ENCODE measurements at regions not wholly inside any gene's neighbourhood (a gene's known extent, or its start where the extent isn't known, plus 50 kb on each side); places are given as distances from the start of the nearest gene placed in this dataset.

- Histone ChIP-seq H3K4me3 (ENCODE audit: low read depth, low read length, poor library complexity, severe bottlenecking) (no peak overlapping the region), H2AFZ (ENCODE audit: low read length) (no peak overlapping the region), H3K9me3 (ENCODE audit: low read length) (no peaks in the 10 kb centered on the region), H3K27ac (ENCODE audit: low read depth, low read length, poor library complexity, severe bottlenecking) (no peak overlapping the region), H3K36me3 (ENCODE audit: insufficient read depth, low read length) (no peaks in the 10 kb centered on the region), H4K20me1 (ENCODE audit: insufficient read depth, low read length) (no peaks in the 10 kb centered on the region), H3K4me2 (ENCODE audit: low read length) (no peak overlapping the region), H3K4me1 (ENCODE audit: insufficient read depth, low read length, poor library complexity, severe bottlenecking) (no peaks in the 10 kb centered on the region), H3K9me2 (ENCODE audit: insufficient read depth, low read length) (no peaks in the 10 kb centered on the region), H3K79me2 (ENCODE audit: insufficient read depth, low read depth, low read length) (no peaks in the 10 kb centered on the region)
- intact Hi-C loops (cut with micrococcal nuclease; ENCODE audit: unreplicated experiment) = no loop called here
- ChIA-PET CTCF (ENCODE audit: unreplicated experiment) (no interaction called here), POLR2A (no interaction called here)
- no peak for TF ChIP-seq EZH2phosphoT487 (IDR thresholded peaks at IDR 0.05; ENCODE audit: borderline replicate concordance, low read depth, low read length)
- TF ChIP-seq CTCF (conservative IDR thresholded peaks at IDR 0.05; ENCODE audit: low read length) = no peak
- no TSS peak for BruUV-seq (replicated peaks)
- DNase-seq (ENCODE audit: low spot score) = no peak
Measured at GRCh38 chr9:85215416-85215815, 526.3 kb downstream of the AGTPBP1 start.

GRCh38 chr9:85213650-85214607, 527.8 kb downstream of the AGTPBP1 start:
- ChIA-PET CTCF (ENCODE audit: unreplicated experiment) (no interaction called here), POLR2A (interaction anchor here (0.7 kb wide), 1 partner anchor 15 kb away, joined by 3 read pairs; no protein-coding TSS in a partner anchor)
- Histone ChIP-seq H3K4me3 (ENCODE audit: low read depth, low read length, poor library complexity, severe bottlenecking) (no peak overlapping the region), H3K79me2 (ENCODE audit: insufficient read depth, low read depth, low read length) (no peaks in the 10 kb centered on the region), H3K4me1 (ENCODE audit: insufficient read depth, low read length, poor library complexity, severe bottlenecking) (no peaks in the 10 kb centered on the region), H4K20me1 (ENCODE audit: insufficient read depth, low read length) (no peaks in the 10 kb centered on the region), H3K27ac (ENCODE audit: low read depth, low read length, poor library complexity, severe bottlenecking) (no peak overlapping the region), H3K36me3 (ENCODE audit: insufficient read depth, low read length) (no peaks in the 10 kb centered on the region), H3K9me2 (ENCODE audit: insufficient read depth, low read length) (no peaks in the 10 kb centered on the region), H3K9me3 (ENCODE audit: low read length) (no peaks in the 10 kb centered on the region), H2AFZ (ENCODE audit: low read length) (no peak overlapping the region), H3K4me2 (ENCODE audit: low read length) (no peak overlapping the region)
- no TSS peak for BruUV-seq (replicated peaks)
- no peak for DNase-seq (ENCODE audit: low spot score)
- no peak for TF ChIP-seq CTCF (conservative IDR thresholded peaks at IDR 0.05; ENCODE audit: low read length)
- TF ChIP-seq EZH2phosphoT487 (IDR thresholded peaks at IDR 0.05; ENCODE audit: borderline replicate concordance, low read depth, low read length) = no peak
- intact Hi-C loops (cut with micrococcal nuclease; ENCODE audit: unreplicated experiment) = no loop called here

DNA sequence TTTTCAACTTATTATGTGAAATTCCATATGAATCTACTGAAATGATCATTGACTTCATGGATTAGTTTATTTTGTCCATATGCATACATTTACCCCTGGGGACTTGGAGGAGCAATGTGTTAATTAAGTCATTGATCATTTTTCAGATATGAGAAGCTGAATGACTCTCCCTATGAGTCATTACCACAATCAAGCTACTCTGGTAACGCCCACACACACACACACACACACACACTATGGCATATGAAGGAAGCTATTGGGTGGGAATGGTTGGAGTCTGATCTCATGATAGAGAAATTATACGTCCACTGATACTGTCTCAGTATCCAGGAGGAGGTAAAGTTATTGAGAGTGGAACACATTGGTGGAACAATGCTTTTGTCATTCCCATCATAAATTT, 528.9 kb downstream of the AGTPBP1 start:
- no peaks in the 10 kb centered on the region for H3K4me1 ChIP-seq (ENCODE audit: insufficient read depth, low read length, poor library complexity, severe bottlenecking)
- POLR2A ChIA-PET = no interaction called here
- no peak overlapping the region for H3K4me2 ChIP-seq (ENCODE audit: low read length)
- TF ChIP-seq CTCF (conservative IDR thresholded peaks at IDR 0.05; ENCODE audit: low read length) (no peak), EZH2phosphoT487 (IDR thresholded peaks at IDR 0.05; ENCODE audit: borderline replicate concordance, low read depth, low read length) (no peak)
- no peak overlapping the region for H3K27ac ChIP-seq (ENCODE audit: low read depth, low read length, poor library complexity, severe bottlenecking)
- no peaks in the 10 kb centered on the region for H3K36me3 ChIP-seq (ENCODE audit: insufficient read depth, low read length)
- H2AFZ ChIP-seq (ENCODE audit: low read length) = no peak overlapping the region
- no TSS peak for BruUV-seq (replicated peaks)
- CTCF ChIA-PET (ENCODE audit: unreplicated experiment) = interaction anchor here (0.5 kb wide), 1 partner anchor 929 kb away, joined by 3 read pairs; no protein-coding TSS in a partner anchor
- intact Hi-C loops (cut with micrococcal nuclease; ENCODE audit: unreplicated experiment) = no loop called here
- H3K9me2 ChIP-seq (ENCODE audit: insufficient read depth, low read length) = no peaks in the 10 kb centered on the region
- H3K4me3 ChIP-seq (ENCODE audit: low read depth, low read length, poor library complexity, severe bottlenecking) = no peak overlapping the region
- H4K20me1 ChIP-seq (ENCODE audit: insufficient read depth, low read length) = no peaks in the 10 kb centered on the region
- no peaks in the 10 kb centered on the region for H3K79me2 ChIP-seq (ENCODE audit: insufficient read depth, low read depth, low read length)
- no peaks in the 10 kb centered on the region for H3K9me3 ChIP-seq (ENCODE audit: low read length)
- DNase-seq (ENCODE audit: low spot score) = no peak
